Esophagus muscularis mucosa (tissue), 4 donors: ENCODE measurements at regions not wholly inside any gene's neighbourhood (a gene's known extent, or its start where the extent isn't known, plus 50 kb on each side); places are given as distances from the start of the nearest gene placed in this dataset.
"Not testable (repeated sequence)": the region's sequence is repeated elsewhere in the genome, so short reads cannot be mapped to it uniquely, and the experiment has no call there.

Experiments
- DNase-seq: peaks from one replicate; pipeline ENCODE4 v3.0.0-alpha.2; 2017; ENCODE audit errors: extremely low spot score
- H3K27ac ChIP-seq, 4 donors: fragments of 200-600 bp; sonication (generic); replicated peaks in 1 of 4; 1 replicate in 3 of 4; 2 replicates in 1 of 4; pipeline ENCODE4 v1.5.1; 2016 to 2019; ENCODE audit warnings: mild to moderate bottlenecking in 1 of 4
- H3K27me3 ChIP-seq, 4 donors: fragments of 200-600 bp; sonication (generic); one replicate each; pipeline versions ENCODE4 v1.5.1 to v1.6.0; 2016 to 2019
- H3K36me3 ChIP-seq, 4 donors: fragments of 200-600 bp; sonication (generic); one replicate each; pipeline ENCODE4 v1.5.1; 2016 to 2019
- H3K4me1 ChIP-seq, 4 donors: fragments of 200-600 bp; sonication (generic); one replicate each; pipeline ENCODE4 v1.5.1; 2016 to 2019
- H3K4me3 ChIP-seq, 4 donors: fragments of 200-600 bp; sonication (generic); 1 replicate in 2 of 4; 2 replicates in 2 of 4; pipeline ENCODE4 v1.5.1; 2016 to 2019; ENCODE audit warnings: mild to moderate bottlenecking in 4 of 4, moderate library complexity in 1 of 4
- H3K9me3 ChIP-seq, 4 donors: fragments of 200-600 bp; sonication (generic); 1 replicate in 3 of 4; 2 replicates in 1 of 4; pipeline ENCODE4 v1.5.1; 2016 to 2019
- EP300 ChIP-seq: sonication (generic); formaldehyde crosslinking; IDR thresholded peaks from one replicate; pipeline ENCODE4 v1.6.1; 2017; ENCODE audit warnings: antibody characterized with exemption
- POLR2A ChIP-seq: fragments of 450-650 bp; IDR thresholded peaks from one replicate; pipeline ENCODE4 v1.6.1; 2017; ENCODE audit warnings: antibody characterized with exemption, moderate library complexity, mild to moderate bottlenecking, low read depth
- POLR2AphosphoS5 ChIP-seq, 2 donors: sonication (generic); formaldehyde crosslinking; IDR thresholded peaks; one replicate each; pipeline ENCODE4 v1.6.1; 2017; ENCODE audit warnings: antibody characterized with exemption in 2 of 2
- WGBS: methylation state at CpG from one replicate; pipeline ENCODE4 v1.1.5; 2018; 5-methylcytosine and 5-hydroxymethylcytosine counted together
- intact Hi-C: fragments of 100-400 bp; cut with DNase I; formaldehyde crosslinking; loops from one replicate; pipeline ENCODE4 v1.15.1; 2023
- TF ChIP-seq, protein P1 (sequence below), 3 experiments: fragments of 200-600 bp in 2 of 3; fragments of 450-650 bp in 1 of 3; sonication (generic) in 2 of 3; IDR thresholded peaks; one replicate each; pipeline ENCODE4 v1.5.1; 2017 to 2019; ENCODE audit warnings: antibody characterized with exemption in 3 of 3, mild to moderate bottlenecking in 2 of 3, moderate library complexity in 1 of 3

GRCh38 chr4:127403471-127404084 lies 229.2 kb upstream of the INTU start:
- WGBS = 15% methylated on average over 2 of the region's 2 CpGs
- H3K36me3 ChIP-seq = no peaks in the 10 kb centered on the region

GRCh38 chr4:127406187-127406586 lies 226.6 kb upstream of the INTU start:
- WGBS = 64% methylated on average over 1 of the region's 1 CpG
- intact Hi-C loops = no loop called here
- Histone ChIP-seq H3K36me3 (no peaks in the 10 kb centered on the region), H3K4me1 (peaks cover 0 to 22% (median 10%) of the 10 kb centered on the region in 4 donors), H3K27me3 (no peaks in the 10 kb centered on the region), H3K9me3 (peaks cover 0 to 5% (median 0%) of the 10 kb centered on the region in 4 donors), H3K4me3 (no peak overlapping the region), H3K27ac (no peak overlapping the region)
- DNase-seq = no peak
- no peak for TF ChIP-seq POLR2AphosphoS5 (IDR thresholded peaks at IDR 0.05)
- no peak for TF ChIP-seq POLR2A
- TF ChIP-seq EP300 = no peak
- TF ChIP-seq, protein P1, sequence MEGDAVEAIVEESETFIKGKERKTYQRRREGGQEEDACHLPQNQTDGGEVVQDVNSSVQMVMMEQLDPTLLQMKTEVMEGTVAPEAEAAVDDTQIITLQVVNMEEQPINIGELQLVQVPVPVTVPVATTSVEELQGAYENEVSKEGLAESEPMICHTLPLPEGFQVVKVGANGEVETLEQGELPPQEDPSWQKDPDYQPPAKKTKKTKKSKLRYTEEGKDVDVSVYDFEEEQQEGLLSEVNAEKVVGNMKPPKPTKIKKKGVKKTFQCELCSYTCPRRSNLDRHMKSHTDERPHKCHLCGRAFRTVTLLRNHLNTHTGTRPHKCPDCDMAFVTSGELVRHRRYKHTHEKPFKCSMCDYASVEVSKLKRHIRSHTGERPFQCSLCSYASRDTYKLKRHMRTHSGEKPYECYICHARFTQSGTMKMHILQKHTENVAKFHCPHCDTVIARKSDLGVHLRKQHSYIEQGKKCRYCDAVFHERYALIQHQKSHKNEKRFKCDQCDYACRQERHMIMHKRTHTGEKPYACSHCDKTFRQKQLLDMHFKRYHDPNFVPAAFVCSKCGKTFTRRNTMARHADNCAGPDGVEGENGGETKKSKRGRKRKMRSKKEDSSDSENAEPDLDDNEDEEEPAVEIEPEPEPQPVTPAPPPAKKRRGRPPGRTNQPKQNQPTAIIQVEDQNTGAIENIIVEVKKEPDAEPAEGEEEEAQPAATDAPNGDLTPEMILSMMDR (IDR thresholded peaks at IDR 0.05) = no peak

More at GRCh38 chr4:127403471-127404084, 229.2 kb upstream of the INTU start:
- peaks cover 0 to 16% (median 10%) of the 10 kb centered on the region in 4 donors for H3K4me1 ChIP-seq
- no peak overlapping the region for H3K4me3 ChIP-seq
- no peak overlapping the region for H3K27ac ChIP-seq
- DNase-seq = no peak
- H3K9me3 ChIP-seq = peaks cover 0 to 5% (median 0%) of the 10 kb centered on the region in 4 donors
- TF ChIP-seq, protein P1 (IDR thresholded peaks at IDR 0.05) = no peak
- TF ChIP-seq EP300 (no peak), POLR2AphosphoS5 (IDR thresholded peaks at IDR 0.05) (no peak), POLR2A (no peak)
- intact Hi-C loops = no loop called here
- H3K27me3 ChIP-seq = no peaks in the 10 kb centered on the region

GRCh38 chr4:127407572-127407971 lies 225.2 kb upstream of the INTU start:
- 92% methylated on average over 9 of the region's 9 CpGs for WGBS
- H3K4me3 ChIP-seq, H3K36me3 ChIP-seq, H3K9me3 ChIP-seq, DNase-seq, H3K27ac ChIP-seq, H3K27me3 ChIP-seq, intact Hi-C loops: not testable (repeated sequence)
- H3K4me1 ChIP-seq = peaks cover 0 to 27% (median 15%) of the 10 kb centered on the region in 4 donors

- DNase-seq = no peak
Measured at GRCh38 chr4:127410201-127410600, 222.6 kb upstream of the INTU start.

DNA sequence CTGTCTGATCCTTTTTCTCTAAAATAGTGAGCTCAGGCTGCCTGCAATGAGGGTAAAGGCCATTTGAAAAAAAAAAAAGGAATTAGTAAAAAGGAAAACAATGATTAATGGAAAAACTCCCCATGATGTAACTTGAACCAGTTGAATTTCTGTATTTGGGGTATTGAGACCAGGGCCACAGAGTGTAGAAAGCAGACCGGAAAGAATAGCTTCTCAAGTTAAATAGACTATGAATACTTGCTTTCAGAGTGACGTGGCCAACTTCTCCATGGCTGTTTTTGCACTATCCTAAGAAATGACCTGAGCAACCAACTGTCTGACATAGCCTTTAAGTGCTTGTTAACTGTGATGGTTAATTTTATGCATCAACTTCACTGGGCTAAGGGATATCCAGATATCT lies 222.1 kb upstream of the INTU start:
- TF ChIP-seq POLR2AphosphoS5 (IDR thresholded peaks at IDR 0.05) = no peak
- TF ChIP-seq POLR2A = no peak
- no peak for TF ChIP-seq EP300
- TF ChIP-seq, protein P1 (IDR thresholded peaks at IDR 0.05) = no peak
- no peaks in the 10 kb centered on the region for H3K27me3 ChIP-seq
- DNase-seq = no peak
- no peaks in the 10 kb centered on the region for H3K36me3 ChIP-seq
- H3K4me1 ChIP-seq = peaks cover 0 to 42% (median 32%) of the 10 kb centered on the region in 4 donors
- WGBS = 66% methylated on average over 2 of the region's 2 CpGs
- H3K9me3 ChIP-seq = peaks cover 0 to 5% (median 0%) of the 10 kb centered on the region in 4 donors
- no peak overlapping the region for H3K4me3 ChIP-seq
- intact Hi-C loops = no loop called here
- no peak overlapping the region for H3K27ac ChIP-seq

More at GRCh38 chr4:127410201-127410600, 222.6 kb upstream of the INTU start:
- WGBS = 58% methylated on average over 2 of the region's 3 CpGs
- Histone ChIP-seq H3K9me3 (peaks cover 0 to 5% (median 0%) of the 10 kb centered on the region in 4 donors), H3K27me3 (no peaks in the 10 kb centered on the region), H3K4me3 (no peak overlapping the region), H3K36me3 (no peaks in the 10 kb centered on the region), H3K27ac (no peak overlapping the region), H3K4me1 (peaks cover 0 to 38% (median 28%) of the 10 kb centered on the region in 4 donors)
- intact Hi-C loops = no loop called here
- TF ChIP-seq, protein P1 (IDR thresholded peaks at IDR 0.05) = no peak
- no peak for TF ChIP-seq EP300
